ENCODE measurements at regions not wholly inside any gene's neighbourhood (a gene's known extent, or its start where the extent isn't known, plus 50 kb on each side); places are given as distances from the start of the nearest gene placed in this dataset.

DNA sequence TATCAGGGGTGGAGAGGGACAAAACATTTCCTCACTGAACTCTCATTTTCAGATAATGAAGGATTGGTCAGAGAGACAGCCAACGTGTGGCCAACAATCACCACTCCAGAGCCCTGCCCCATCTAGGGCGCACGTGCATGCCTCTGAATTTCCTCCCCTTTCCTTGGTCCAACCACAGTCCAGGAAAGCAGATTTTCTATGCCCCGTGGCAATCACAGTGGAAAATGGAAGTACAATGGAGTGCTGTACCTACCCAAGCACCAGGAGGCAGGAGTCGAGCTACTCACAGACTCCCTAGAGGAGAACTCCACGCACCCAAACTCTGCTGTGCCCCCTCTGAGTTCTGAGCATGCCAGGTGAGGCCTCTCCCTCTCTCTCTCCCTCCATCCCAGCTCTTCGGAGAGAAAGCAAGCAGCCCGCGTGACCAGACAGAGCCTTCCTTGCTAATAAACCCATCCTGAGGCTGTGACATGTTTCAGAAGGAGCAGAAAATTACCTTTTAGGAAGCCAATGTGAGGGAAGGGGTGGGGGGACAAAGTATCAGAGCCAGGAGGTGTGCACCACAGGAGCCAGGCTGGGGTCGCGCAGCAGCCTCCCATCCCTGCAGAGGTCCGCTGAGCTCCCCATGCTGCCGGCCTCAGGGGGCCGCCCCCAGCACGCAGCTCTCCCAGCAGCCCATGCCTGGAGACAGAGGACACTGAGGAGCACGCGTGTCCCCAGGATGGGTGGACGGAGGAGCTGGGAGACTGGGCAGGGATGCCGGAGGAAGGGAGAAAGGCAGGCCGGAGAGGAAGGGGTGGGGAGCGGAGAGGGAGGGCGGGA lies 73.4 kb downstream of the PITPNM2 start:
- DNase-seq (ENCODE audit: low read depth), result no peak

DNA sequence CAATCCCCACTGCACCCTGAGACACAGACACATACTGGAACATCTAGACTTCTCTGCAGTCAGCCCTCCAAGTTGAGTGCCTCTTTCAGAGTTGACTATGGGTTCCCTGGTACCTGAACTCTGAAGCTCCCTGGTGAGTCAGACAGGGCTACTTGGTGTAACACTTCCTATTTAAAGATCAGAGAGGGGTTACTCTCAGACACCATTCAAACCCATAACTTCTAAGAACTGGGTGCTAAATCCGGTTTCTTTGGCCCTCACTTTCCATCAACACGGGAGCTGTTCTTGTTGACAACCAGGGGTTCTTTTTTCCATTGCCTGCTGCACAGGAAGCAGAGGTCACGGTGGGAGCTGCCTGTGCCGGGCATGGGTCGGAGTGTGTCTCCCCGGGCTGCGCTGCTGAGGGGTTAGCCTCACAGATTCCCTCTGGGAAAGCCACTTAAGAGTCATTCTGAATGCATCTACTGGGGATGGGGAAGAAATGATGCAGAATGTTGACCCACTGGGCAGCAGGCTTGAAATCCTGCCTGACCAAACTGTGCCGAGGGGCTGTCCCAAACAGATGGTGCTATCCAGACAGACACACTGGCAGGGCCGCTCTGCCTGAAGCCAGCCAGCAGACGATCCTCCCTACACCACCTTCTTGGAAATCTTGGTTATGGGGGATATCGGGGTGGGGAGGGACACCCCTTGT lies 74.1 kb downstream of the PITPNM2 start:
- peak; percentile 7 for DNase-seq (ENCODE audit: low read depth)

DNA sequence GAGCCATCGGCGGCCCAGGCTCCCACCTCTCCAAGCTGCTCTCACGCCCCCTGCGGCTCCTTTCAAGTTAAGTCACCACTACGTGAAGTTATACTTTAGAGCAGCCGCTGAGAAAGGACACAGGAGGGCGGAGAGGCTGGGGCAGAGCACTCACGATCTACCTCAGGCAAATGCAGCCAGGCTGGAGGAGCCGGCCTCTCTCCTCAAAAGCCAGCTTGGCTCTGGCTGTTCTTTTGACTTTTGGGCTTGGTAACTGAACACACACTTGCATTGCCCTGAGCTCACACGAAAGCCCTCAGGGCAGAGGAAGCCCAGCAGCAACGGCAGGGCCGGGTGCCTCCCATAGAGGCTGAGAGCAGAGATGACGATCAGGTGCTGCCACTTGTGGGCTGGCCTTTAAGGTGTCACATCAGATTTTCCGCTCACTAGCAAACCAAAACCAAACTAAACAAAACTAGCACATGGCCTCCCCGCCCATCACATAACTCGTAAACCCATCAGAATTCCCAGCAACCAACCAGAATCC lies 75.2 kb downstream of the PITPNM2 start:
- peak; percentile 26 for DNase-seq (ENCODE audit: low read depth)

DNA sequence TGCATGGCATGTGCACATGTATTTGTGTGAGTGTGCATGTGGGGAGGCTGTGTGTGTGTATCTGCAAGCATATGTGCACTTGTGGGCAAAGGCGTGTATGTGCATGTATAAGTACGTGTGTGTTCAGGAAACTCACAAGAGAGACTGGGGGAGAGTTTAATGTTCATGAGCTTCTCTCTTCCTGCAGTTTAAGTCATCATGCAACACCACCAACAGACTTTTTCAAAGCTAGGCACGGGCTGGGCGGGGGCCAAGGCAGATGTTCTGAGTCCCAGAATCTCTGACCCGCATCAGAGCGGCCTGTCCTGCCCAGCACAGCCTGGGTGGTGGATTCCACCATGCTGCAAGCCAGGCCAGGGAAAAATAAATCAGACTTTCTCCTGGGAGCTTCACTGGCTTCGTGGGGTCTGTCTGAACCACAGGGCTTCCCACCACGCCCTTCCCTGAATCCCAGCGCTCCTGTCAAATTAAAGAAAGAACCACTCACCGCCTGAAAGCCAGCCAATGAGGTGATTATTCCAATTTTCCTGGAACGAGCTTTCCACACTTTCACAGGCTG lies 75.7 kb downstream of the PITPNM2 start:
- no peak for DNase-seq (ENCODE audit: low read depth)

DNA sequence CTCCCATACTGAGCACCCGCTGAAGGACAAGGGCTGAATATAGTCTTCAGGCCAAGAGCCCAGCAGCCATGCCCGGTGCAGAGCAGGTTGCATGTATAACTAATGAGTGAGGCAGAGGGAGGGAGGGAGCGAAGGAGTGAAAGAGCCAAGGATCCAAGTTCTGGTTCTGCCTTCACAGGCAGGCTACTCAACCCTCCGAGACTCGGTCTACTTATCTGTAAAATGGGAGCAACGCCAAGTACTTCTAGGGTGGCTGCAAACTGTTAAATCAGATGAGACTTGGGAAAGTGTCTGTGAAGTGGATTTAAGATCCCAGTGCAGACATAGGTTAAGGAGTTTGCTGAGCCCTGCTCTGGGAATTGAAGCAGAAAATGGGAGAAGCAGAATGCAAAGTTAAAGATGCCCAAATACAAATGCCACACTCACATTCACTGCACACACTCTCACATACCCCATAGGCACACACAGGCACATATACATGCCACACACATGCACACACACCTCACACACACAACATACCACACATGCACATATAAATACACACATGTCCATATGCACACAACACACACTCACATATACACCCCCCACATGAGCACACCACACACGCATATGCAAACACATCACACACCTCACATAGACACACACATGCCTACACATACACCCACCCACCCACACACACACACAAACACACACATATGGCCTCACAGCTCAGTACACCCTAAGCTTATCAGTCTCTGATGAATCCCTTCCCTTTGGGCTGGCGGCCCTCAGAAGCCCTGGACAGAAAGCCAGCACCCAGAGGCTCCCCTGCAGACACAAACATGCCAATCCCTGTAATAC lies 76.7 kb downstream of the PITPNM2 start:
- DNase-seq (ENCODE audit: low read depth), result no peak

DNA sequence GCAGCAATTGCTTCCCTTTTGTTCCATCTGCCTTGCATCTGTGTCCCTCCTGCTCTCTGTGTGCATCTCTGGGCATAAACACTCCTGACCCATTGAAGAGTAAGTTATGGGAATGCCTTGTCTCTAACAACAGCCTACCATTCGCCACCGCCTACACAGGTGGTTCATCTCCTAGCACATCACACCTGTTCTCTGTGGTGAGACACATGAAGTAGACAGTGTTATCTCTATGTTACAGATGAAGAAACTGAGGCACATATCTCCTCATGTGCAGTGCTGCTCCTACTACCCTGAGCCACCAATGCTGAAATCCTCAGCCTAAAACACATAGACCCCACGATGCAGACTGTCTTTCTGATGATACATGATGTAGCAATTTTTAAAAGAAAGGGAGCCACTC lies 77.6 kb downstream of the PITPNM2 start:
- DNase-seq (ENCODE audit: low read depth), result no peak

DNA sequence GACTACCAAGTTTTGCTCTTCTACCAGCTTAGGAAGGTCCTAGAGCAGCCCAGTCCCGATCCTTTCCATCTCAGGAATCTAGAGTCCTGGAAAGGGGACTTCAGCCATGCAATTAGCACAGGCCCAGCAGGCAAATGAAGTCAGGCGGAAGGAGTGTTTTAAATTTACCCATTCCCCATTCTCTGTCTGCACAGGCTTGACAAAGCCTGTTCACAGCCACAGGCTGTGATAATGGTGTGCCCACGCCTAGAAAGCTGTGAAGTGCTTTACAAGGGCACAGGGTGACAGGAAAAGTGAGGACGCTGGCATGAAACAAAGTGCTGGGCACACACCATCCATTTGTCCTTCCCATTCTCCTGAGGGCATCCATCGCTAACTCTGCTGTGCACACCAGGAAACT lies 79.0 kb downstream of the PITPNM2 start:
- DNase-seq (ENCODE audit: low read depth), result no peak

DNA sequence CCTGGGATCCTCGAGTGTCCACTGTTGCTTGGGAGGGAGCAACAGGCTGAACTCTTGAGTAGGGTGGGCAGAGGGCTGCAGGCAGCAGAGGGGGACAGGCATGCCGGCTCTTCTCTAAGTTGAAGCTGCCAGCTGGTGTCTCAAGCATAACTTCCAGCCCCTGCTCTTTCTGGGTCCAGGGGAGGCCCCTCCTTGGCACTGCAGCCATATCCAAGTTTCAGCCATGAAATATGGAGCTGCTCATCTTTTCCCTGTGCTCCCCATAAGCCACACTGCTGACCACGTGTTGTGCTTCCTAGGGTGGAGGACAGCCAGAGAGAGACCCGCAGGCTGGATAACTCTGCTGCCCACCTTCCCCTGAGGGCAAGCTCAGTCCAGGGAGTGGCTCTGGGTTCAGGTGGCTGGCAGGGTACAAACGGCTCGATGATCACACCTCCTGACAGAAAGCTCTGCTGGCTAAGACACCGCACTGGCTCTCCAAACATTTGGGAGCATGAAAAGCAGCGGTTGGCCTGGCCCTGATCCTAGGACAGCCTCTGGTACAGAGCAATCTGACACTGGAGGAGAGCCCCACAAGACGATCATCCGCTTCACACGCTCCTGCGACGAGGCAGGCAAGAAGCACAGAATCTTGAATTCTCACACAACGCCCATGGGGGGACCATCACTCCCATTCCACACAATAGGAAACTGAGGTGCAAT lies 79.6 kb downstream of the PITPNM2 start:
- DNase-seq (ENCODE audit: low read depth), result no peak

DNA sequence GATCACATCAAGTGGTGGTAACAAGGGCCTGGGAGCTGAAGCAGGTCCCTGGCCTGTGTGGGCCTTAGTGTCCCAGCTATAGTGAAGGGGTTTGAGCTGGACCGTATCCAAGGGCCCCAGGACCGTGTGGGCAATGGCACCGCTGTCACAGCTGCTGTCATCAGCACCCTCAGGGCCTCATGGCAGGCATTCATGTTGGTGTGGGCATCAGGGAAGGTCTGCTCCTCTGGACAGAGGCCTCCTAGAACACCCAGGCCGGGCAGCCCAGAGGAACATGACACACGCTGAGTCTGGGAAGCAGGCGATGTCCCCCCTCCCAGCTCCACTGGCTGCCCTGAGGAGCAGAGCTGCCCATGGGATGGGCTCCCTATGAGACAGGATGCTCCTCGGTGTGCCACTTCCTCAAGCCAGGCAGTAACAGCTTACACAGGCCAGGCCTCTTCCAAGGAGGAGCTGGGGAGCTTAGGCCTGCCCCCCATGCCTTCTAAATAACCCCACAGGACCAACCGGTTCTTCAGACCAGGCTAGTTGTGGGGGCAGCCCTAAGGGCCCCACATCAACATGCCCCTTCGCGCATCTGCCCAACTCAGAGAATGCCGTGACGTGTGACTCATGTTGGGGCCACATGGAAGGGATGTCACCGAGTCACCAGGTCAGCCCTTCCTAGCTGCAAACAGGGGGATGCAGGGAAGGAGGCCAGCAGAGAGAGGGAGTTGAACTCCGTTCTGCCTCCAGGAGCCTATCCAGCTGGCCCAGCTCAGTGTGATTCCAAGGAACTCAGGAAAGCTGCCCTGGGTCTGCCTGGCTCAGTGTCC lies 80.4 kb downstream of the PITPNM2 start:
- no peak for DNase-seq (ENCODE audit: low read depth)

DNA sequence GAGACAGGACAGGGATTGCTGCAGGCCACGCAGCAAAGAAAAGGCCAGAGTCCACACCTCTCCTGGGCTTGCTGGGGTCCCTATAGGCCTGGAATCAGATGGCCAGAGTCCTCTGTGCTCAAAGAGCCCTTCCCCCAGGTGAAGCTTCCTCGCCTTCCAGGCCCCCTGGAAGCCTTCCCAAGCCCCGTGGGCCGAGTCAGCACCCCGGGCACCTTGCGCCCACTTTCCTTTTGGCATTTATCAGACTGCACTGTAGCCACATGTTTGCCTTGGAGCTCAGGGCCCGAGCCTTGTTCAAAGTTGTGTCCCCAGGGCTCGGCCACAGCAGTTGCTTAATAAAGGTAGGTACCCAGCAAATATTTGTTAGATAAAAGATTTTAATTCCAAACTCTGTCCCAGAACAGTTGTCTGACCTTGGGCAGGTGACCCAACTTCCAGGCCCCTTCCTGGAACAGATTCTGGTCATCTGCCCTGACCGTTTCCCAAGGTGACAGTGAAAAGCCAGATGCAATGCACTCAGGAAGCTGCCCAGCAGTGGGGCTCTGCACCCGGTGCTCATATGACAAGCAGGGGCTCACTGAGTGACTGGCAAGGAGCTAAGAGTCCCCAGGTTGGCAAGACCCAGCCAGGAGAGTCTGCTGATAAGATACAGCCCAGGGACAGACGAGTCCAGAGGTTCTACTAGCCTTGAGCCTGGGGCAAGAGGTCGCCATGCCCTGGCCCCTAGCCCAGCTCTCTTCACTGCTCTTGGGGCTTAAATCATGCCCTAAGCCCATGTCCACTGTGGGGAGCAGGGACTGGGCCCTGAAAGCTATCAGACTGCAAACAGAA lies 81.2 kb downstream of the PITPNM2 start:
- no peak for DNase-seq (ENCODE audit: low read depth)

DNA sequence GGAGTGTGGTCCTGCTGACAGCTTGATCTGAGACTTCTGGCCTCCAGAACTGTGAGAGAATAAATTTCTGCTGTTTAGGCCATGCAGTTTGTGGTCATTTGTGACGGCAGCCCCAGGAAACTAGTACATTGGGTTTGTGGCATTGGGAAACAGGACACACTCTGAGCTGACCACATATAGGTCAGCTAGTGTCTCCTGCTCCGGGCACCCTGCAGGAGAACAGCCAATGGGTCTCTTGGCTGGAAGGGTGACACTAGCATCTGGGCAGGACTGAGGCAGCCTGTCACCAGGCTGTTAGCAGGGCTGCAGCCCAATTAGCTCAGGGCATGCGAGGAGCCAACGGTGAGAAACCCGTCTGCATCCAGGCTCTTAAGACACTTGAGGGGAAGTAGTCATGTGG lies 83.2 kb downstream of the PITPNM2 start:
- no peak for DNase-seq (ENCODE audit: low read depth)

DNA sequence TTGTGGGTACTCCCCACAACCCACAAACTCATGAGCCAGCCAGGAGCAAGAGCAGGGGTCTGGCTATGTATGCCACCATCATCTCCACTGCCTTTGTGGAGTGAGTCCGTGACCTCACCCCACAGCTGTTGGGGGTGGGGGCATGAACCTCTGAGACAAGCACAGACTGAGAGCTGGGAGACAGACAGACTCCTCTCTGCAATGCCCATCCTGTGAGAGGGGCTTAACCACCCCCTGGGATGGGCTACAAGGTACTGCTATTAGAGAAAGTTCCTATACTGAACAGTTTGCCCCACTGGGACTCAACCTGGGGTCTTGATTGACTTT lies 84.5 kb downstream of the PITPNM2 start:
- DNase-seq (ENCODE audit: low read depth), result no peak

DNA sequence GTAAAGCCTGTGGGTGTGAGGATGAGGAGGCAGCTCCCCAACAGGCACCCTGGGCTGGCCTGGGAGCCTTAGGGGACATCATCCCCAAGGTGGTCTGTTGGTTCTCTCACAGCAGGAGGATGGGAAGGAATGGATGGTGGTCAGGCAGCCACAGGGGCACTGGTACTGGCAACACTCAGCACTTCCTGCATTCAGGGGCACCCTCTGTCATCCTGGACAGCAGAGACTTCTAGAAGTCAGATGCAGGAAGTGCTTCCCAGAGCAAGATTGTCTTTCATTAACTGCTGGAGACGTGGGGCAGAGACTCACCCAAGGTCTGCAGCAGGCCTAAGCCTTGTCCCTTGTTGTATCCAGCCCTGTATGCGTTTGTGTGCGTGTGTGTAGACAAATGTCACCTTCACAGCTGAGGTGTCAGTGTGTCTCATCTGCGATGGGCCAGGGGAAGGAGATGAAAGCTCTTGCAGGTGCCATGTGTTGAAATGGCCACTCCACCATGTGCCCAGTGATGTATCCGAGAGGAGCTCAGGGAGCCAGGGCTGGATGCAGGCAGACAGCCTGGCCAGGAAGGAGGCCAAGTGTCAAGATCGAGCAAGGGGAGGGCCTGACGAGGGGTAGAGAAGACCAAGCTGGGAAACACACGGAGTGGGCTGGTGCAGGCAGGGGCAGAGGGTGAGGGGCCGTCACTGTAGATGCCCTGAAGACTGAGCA lies 85.1 kb downstream of the PITPNM2 start:
- no peak for DNase-seq (ENCODE audit: low read depth)

DNA sequence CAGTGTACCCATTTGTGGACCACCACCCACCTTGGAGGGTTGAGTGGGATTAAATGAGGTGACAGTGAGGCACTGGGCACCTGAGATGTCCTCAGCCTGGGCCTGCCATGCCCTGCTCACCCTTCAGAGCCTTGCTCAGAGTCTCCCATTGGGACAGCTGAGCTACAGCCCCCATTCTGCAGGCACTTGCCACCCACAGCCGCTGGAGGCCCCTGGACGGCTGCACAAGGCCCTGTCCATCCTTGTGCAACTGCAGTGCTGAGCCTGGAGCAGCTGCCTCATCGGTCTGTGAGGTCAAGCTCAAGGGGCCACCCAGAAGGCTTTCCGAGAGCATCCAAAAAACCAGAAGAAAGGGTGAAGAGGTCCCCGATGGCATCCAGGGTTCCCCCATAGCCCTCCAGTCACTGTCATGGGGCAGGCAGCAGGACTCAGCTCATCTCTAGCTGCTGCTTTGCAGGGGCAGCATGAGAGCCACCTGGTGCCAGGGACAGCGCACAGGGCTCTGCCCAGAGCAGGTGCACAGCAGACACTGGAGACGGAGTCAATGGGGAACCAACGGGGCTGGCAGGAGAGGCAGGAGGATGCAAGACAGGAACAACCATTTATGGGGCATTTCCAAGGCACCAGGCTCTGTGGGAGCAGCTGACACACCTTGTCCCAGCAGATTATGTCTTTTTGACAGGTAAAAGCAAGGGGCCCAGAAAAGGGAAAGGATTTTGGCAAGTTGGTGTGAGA lies 84.6 kb downstream of the ARL6IP4 start:
- no peak for DNase-seq (ENCODE audit: low read depth)

DNA sequence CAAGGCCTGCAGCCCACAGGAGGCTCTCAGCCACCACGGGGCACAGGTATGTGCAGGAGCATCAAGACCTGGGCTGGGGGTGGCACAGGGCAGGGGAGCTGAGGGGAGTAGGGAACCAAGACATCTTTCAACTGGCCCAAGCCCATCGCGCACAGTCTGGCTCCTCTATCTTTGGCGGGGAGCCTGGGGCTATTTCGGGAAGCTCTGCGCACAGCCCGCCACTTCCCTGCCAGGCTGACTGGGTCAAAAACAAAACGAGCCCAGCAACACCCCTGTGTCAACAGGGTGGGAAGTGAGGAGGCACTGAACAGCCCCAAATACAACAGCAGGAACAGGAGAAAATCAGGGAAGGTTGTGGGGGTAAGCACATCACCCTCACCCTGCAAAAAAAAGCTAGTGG lies 83.9 kb downstream of the ARL6IP4 start:
- DNase-seq (ENCODE audit: low read depth), result no peak

DNA sequence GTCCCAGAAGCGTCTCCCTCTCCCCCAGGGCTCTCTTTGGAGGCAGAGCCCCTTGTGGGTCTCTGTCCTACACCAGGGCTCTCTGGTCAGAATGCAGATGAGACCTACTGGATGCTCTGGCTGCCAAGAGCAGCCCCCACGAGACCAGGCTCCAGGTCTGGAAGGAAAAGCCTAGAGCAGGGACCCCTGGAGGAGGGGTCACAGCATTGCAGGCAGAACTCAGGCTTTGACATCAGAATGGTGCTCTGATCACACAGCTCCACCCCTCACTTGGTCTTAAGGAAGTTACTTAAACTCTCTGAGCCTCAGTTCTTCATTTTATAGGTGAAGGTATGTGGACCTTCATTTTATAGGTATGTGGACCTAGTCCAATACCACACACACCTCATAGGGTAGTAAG lies 83.1 kb downstream of the ARL6IP4 start:
- DNase-seq (ENCODE audit: low read depth), result no peak

DNA sequence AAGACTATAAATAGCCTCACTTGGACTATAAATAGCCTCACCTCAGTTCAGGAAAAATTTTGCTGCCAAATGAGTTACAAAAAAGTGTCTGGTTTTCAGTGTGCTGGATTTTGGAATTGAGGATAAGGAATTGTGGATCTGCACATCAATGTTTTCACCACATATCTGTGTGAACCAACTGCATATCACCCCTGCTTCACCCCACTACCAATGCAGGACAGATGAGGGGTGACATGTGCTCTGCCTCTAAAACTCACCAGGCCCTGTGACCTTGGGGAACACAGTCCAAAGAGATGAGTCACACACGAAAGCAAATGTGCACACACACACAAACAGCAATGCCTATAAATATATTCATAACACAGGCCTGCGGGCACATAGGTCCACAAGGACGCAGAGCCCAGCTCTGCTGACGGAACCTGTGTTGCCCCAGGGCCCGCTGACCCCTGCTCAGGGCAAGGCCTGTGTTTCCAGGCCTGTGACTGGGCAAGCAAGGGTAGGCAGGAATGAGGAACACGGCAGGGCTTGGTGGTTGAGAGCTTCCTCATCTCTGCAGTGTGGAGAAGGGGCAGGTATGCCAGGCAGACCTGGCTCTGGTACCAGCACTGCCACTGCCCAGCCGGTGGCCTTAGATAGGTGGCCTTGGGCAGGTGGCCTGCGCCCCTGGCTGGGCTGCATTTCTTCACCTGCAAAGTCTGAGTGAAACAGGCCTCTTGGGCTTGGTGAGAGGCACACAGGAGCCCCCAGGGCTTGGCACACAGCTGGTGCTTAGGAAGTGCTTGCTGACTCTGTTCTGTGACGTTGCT lies 82.4 kb downstream of the ARL6IP4 start:
- DNase-seq (ENCODE audit: low read depth), result no peak

All from stimulated activated CD8-positive, alpha-beta memory T cell treated with anti-CD3 and anti-CD28 coated beads, Interleukin-15, amount 100 ng/mL, for 24 hours (primary cell).